ENCODE measurements at regions not wholly inside any gene's neighbourhood (a gene's known extent, or its start where the extent isn't known, plus 50 kb on each side); places are given as distances from the start of the nearest gene placed in this dataset.

GRCh38 chr4:127261476-127261875 is 371.3 kb upstream of the INTU start:
- TF ChIP-seq CTCF (IDR thresholded peaks at IDR 0.05), result no peak
- no peak for TF ChIP-seq POLR2A (IDR thresholded peaks at IDR 0.05)
